HCT116 (cell line): ENCODE measurements at regions not wholly inside any gene's neighbourhood (a gene's known extent, or its start where the extent isn't known, plus 50 kb on each side); places are given as distances from the start of the nearest gene placed in this dataset.

ENCODE experiments used
- ATAC-seq: fragments of 200-7000 bp; cut with Tn5 transposase; 2 replicates; pipeline ENCODE4 v1.9.1; 2020; ENCODE audit warnings: mild to moderate bottlenecking, moderate library complexity
- BruUV-seq: library from RNA; stranded (reverse); fragments of 400-500 nt; replicated peaks from 2 replicates; lab custom pipeline; 2021; lab: Mats Ljungman, UMichigan
- CTCF ChIA-PET: fragments of 300-600 bp; sonication (Branson Sonifier 250); formaldehyde crosslinking; loops from one replicate; lab custom pipeline; 2021; ENCODE audit warnings: antibody characterized with exemption; lab: Charles Lee
- POLR2A ChIA-PET: fragments of 300-600, 350-600 bp; sonication (Branson Sonifier 250); formaldehyde crosslinking; loops from one replicate; lab custom pipeline; 2021; ENCODE audit warnings: antibody characterized with exemption; lab: Charles Lee
- RAD21 ChIA-PET, 2 experiments: fragments of 300-600 bp; sonication (Branson Sonifier 250); formaldehyde crosslinking; loops; one replicate each; lab custom pipeline; 2023; ENCODE audit warnings: low total read pairs in 2 of 2; ENCODE audit not compliant: uncharacterized antibody in 2 of 2, unreplicated experiment in 2 of 2, low non-redundant PET in 1 of 2; lab: Charles Lee
- DNase-seq: peaks from one replicate; pipeline ENCODE4 v3.0.0-alpha.2; 2010; ENCODE audit warnings: low read depth, low spot score
- H2AFZ ChIP-seq: fragments of 200-600 bp; shearing (Covaris generic), sonication (generic); 2 replicates; pipeline ENCODE4 v1.6.1; 2017; ENCODE audit warnings: low read depth, mixed run types, mixed read lengths, antibody characterized with exemption, low read length; ENCODE audit not compliant: poor library complexity, severe bottlenecking
- H3K27ac ChIP-seq: 2 replicates; pipeline ENCODE4 v1.5.1; 2012; ENCODE audit warnings: low read depth, low read length
- H3K27me3 ChIP-seq: fragments of 200-600 bp; sonication (generic); 2 replicates; pipeline ENCODE4 v1.6.1; 2016; ENCODE audit warnings: mixed run types, low read length, mixed read lengths; ENCODE audit not compliant: insufficient read depth
- H3K36me3 ChIP-seq, 2 experiments: fragments of 200-500 bp in 1 of 2; fragments of 200-600 bp in 1 of 2; sonication (Bioruptor generic) in 1 of 2; sonication (generic) in 1 of 2; 2 replicates each; pipeline versions ENCODE4 v1.5.1 to v1.6.1; 2014 to 2016; ENCODE audit warnings: low read length in 2 of 2, inconsistent platforms in 1 of 2, mixed read lengths in 1 of 2, mixed run types in 1 of 2; ENCODE audit not compliant: insufficient read depth in 2 of 2, control insufficient read depth in 1 of 2
- H3K4me1 ChIP-seq, 2 experiments: fragments of 200-600 bp in 1 of 2; sonication (generic) in 1 of 2; 2 replicates each; pipeline versions ENCODE4 v1.5.1 to v1.6.1; 2012 to 2017; ENCODE audit warnings: low read length in 2 of 2, inconsistent platforms in 1 of 2, mild to moderate bottlenecking in 1 of 2, mixed read lengths in 1 of 2, mixed run types in 1 of 2, moderate library complexity in 1 of 2; ENCODE audit not compliant: insufficient read depth in 2 of 2, control insufficient read depth in 1 of 2
- H3K4me2 ChIP-seq: fragments of 200-600 bp; sonication (generic); 2 replicates; pipeline ENCODE4 v1.6.1; 2017; ENCODE audit warnings: mixed run types, low read length, mixed read lengths
- H3K4me3 ChIP-seq, 2 experiments: fragments of 200-600 bp in 1 of 2; sonication (generic) in 1 of 2; replicated peaks in 1 of 2; 2 replicates each; pipeline ENCODE4 v1.5.1; 2011 to 2016; ENCODE audit warnings: low read length in 2 of 2, control low read depth in 1 of 2, low read depth in 1 of 2, mild to moderate bottlenecking in 1 of 2, mixed read lengths in 1 of 2, mixed run types in 1 of 2
- H3K79me2 ChIP-seq: fragments of 200-600 bp; sonication (generic); 2 replicates; pipeline ENCODE4 v1.6.1; 2017; ENCODE audit warnings: mild to moderate bottlenecking, mixed run types, low read length, moderate library complexity, mixed read lengths; ENCODE audit not compliant: insufficient read depth
- H3K9ac ChIP-seq: fragments of 200-600 bp; sonication (generic); 2 replicates; pipeline ENCODE4 v1.6.1; 2016; ENCODE audit warnings: low read length, mixed read lengths
- H3K9me2 ChIP-seq: fragments of 200-600 bp; sonication (generic), shearing (Covaris generic); 2 replicates; pipeline ENCODE4 v1.6.1; 2017; ENCODE audit warnings: mixed run types, mild to moderate bottlenecking, moderate library complexity; ENCODE audit not compliant: insufficient read depth
- H3K9me3 ChIP-seq, 2 experiments: fragments of 200-500 bp in 1 of 2; fragments of 200-600 bp in 1 of 2; sonication (Bioruptor generic) in 1 of 2; sonication (generic) in 1 of 2; 2 replicates each; pipeline ENCODE4 v1.6.1; 2014 to 2017; ENCODE audit warnings: low read length in 2 of 2, mixed read lengths in 2 of 2, inconsistent platforms in 1 of 2, low read depth in 1 of 2, mild to moderate bottlenecking in 1 of 2, mixed run types in 1 of 2, moderate library complexity in 1 of 2; ENCODE audit not compliant: control insufficient read depth in 1 of 2, insufficient read depth in 1 of 2
- H4K20me1 ChIP-seq: fragments of 200-600 bp; sonication (generic), shearing (Covaris generic); 2 replicates; pipeline ENCODE4 v1.6.1; 2017; ENCODE audit warnings: mixed run types, mild to moderate bottlenecking, moderate library complexity; ENCODE audit not compliant: insufficient read depth
- ATF3 ChIP-seq: IDR thresholded peaks from 2 replicates; pipeline ENCODE4 v1.6.1; 2012
- CBX3 ChIP-seq: IDR thresholded peaks from 2 replicates; pipeline ENCODE4 v1.6.1; 2012; ENCODE audit warnings: low read depth
- CEBPB ChIP-seq: IDR thresholded peaks from 2 replicates; pipeline ENCODE4 v1.6.1; 2012; ENCODE audit warnings: low read depth
- EGR1 ChIP-seq: IDR thresholded peaks from 2 replicates; pipeline ENCODE4 v1.6.1; 2012; ENCODE audit warnings: low read depth
- EZH2 ChIP-seq: fragments of 200-600 bp; sonication (generic); IDR thresholded peaks from 2 replicates; pipeline ENCODE4 v1.6.1; 2017; ENCODE audit warnings: antibody characterized with exemption, mixed run types
- EZH2phosphoT487 ChIP-seq: fragments of 200-600 bp; IDR thresholded peaks from 2 replicates; pipeline ENCODE4 v1.6.1; 2018; ENCODE audit warnings: antibody characterized with exemption, borderline replicate concordance
- RAD21 ChIP-seq: IDR thresholded peaks from 2 replicates; pipeline ENCODE4 v1.6.1; 2012; ENCODE audit warnings: low read depth, mild to moderate bottlenecking
- REST ChIP-seq: IDR thresholded peaks from 2 replicates; pipeline ENCODE4 v1.6.1; 2012; ENCODE audit warnings: low read depth
- SIN3A ChIP-seq: IDR thresholded peaks from 2 replicates; pipeline ENCODE4 v1.6.1; 2012; ENCODE audit warnings: low read depth
- SP1 ChIP-seq: IDR thresholded peaks from 2 replicates; pipeline ENCODE4 v1.6.1; 2012; ENCODE audit warnings: low read depth
- TCF7L2 ChIP-seq: IDR thresholded peaks from 2 replicates; pipeline ENCODE4 v1.7.0; 2011; ENCODE audit warnings: borderline replicate concordance, inconsistent platforms; ENCODE audit not compliant: insufficient read depth, insufficient read length; ENCODE audit errors: extremely low read depth
- YY1 ChIP-seq: IDR thresholded peaks from 2 replicates; pipeline ENCODE4 v1.6.1; 2011; ENCODE audit warnings: low read length, low read depth, moderate library complexity, mild to moderate bottlenecking; ENCODE audit not compliant: insufficient replicate concordance; ENCODE audit errors: extremely low read depth
- ZFX ChIP-seq: fragments of 450-650 bp; IDR thresholded peaks from 2 replicates; pipeline ENCODE4 v1.6.1; 2017
- intact Hi-C: fragments of 100-400 bp; cut with micrococcal nuclease; formaldehyde crosslinking; loops from 2 replicates; pipeline ENCODE4 v1.10.0; 2022

DNA sequence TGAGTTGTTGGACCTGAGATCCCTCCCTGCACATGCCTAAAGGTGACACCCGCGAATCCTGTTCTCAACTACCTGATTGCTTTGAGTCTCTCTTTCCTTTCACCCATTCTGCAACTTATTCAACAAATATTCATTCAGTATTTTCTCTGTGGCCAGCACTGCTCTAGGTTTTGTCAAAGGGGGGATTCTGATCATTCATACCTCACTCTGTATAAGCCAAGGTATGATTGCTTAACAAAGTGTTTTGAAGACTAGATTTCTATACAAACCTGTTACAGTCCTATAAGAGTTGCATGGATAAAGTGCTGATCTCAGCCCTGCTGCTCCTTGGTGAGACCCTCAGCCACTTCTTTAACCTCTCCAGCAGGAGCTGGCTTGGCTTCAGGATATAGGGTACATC lies 409.7 kb downstream of the KCNRG start:
- no peaks in the 10 kb centered on the region for H3K36me3 ChIP-seq
- H3K79me2 ChIP-seq: no peaks in the 10 kb centered on the region
- POLR2A ChIA-PET: no interaction called here
- CTCF ChIA-PET: no interaction called here
- H3K9me3 ChIP-seq: no peaks in the 10 kb centered on the region
- no peaks in the 10 kb centered on the region for H3K9me2 ChIP-seq
- BruUV-seq: no TSS peak
- intact Hi-C loops: no loop called here
- H3K27me3 ChIP-seq: no peaks in the 10 kb centered on the region
- ATAC-seq (no peak), DNase-seq (no peak)
- RAD21 ChIA-PET: no interaction called here
- no peaks in the 10 kb centered on the region for H4K20me1 ChIP-seq
- no peak overlapping the region for H2AFZ ChIP-seq
- no peak overlapping the region for H3K4me3 ChIP-seq
- H3K9ac ChIP-seq: no peak overlapping the region
- TF ChIP-seq RAD21 (no peak), EGR1 (no peak), SP1 (no peak), YY1 (no peak), CBX3 (no peak), EZH2 (no peak), TCF7L2 (no peak)
- H3K4me1 ChIP-seq: peaks cover 4 to 9% of the 10 kb centered on the region in 2 experiments; a peak in 3 of 4 replicates
- no peak overlapping the region for H3K4me2 ChIP-seq
- H3K27ac ChIP-seq: no peak overlapping the region

DNA sequence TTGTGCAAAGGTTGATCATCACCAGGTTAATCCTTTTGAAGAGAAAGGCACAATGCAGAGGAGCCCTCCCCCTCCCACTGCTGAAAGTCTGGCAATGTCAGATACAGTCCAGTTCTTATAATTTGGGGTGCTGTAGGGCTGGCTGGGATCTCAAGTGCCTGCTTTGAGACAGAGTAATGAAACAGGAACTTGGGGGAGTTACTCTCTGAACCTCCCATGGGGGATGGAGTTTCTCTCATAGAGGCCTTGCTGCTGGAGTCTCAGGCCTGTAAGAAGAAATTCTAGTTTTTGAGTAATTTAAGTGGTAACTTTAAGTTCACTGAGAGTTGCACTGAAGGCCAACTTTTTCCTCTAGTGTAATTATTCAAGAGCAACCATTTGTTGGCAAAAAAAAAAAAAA lies 410.5 kb downstream of the KCNRG start:
- POLR2A ChIA-PET: no interaction called here
- peaks cover 4 to 9% of the 10 kb centered on the region in 2 experiments; a peak in 3 of 4 replicates for H3K4me1 ChIP-seq
- TF ChIP-seq TCF7L2 (no peak), SIN3A (no peak), CEBPB (no peak), EZH2phosphoT487 (no peak), ZFX (no peak), ATF3 (no peak), REST (no peak), EZH2 (no peak)
- TF ChIP-seq, all 23 proteins: peak for 0

More for the DNA sequence above, 410.5 kb downstream of the KCNRG start:
- Histone ChIP-seq H3K9me2 (no peaks in the 10 kb centered on the region), H3K27me3 (no peaks in the 10 kb centered on the region), H4K20me1 (no peaks in the 10 kb centered on the region), H3K79me2 (no peaks in the 10 kb centered on the region), H3K4me3 (no peak overlapping the region), H3K4me2 (no peak overlapping the region), H2AFZ (no peak overlapping the region), H3K9ac (no peak overlapping the region), H3K9me3 (no peaks in the 10 kb centered on the region), H3K27ac (no peak overlapping the region), H3K36me3 (no peaks in the 10 kb centered on the region)
- CTCF ChIA-PET: no interaction called here
- DNase-seq: no peak
- no TSS peak for BruUV-seq
- no peak for ATAC-seq
- intact Hi-C loops: no loop called here
- RAD21 ChIA-PET: no interaction called here
